ENCODE measurements at regions not wholly inside any gene's neighbourhood (a gene's known extent, or its start where the extent isn't known, plus 50 kb on each side); places are given as distances from the start of the nearest gene placed in this dataset.

- H3K4me3 ChIP-seq (ENCODE audit: low read depth, low read length) = no peak overlapping the region
- TF ChIP-seq CTCF (IDR thresholded peaks at IDR 0.05; ENCODE audit: insufficient read depth, low read depth, low read length, missing control alignments) = no peak
- DNase-seq (ENCODE audit: low read depth) = no peak
Measured at GRCh38 chr12:41983856-41984255, 160.8 kb downstream of the GXYLT1 start.

- no peak for DNase-seq (ENCODE audit: low read depth)
- TF ChIP-seq CTCF (IDR thresholded peaks at IDR 0.05; ENCODE audit: insufficient read depth, low read depth, low read length, missing control alignments) = no peak
- no peak overlapping the region for H3K4me3 ChIP-seq (ENCODE audit: low read depth, low read length)
Measured at GRCh38 chr12:41983394-41983793, 161.3 kb downstream of the GXYLT1 start.

- DNase-seq (ENCODE audit: low read depth) = no peak
- no peak for TF ChIP-seq CTCF (IDR thresholded peaks at IDR 0.05; ENCODE audit: insufficient read depth, low read depth, low read length, missing control alignments)
- no peak overlapping the region for H3K4me3 ChIP-seq (ENCODE audit: low read depth, low read length)
Measured at GRCh38 chr12:41981758-41982157, 162.9 kb downstream of the GXYLT1 start.

- no peak for DNase-seq (ENCODE audit: low read depth)
- no peak for TF ChIP-seq CTCF (IDR thresholded peaks at IDR 0.05; ENCODE audit: insufficient read depth, low read depth, low read length, missing control alignments)
- no peak overlapping the region for H3K4me3 ChIP-seq (ENCODE audit: low read depth, low read length)
Measured at GRCh38 chr12:41981013-41981412, 163.7 kb downstream of the GXYLT1 start.

GRCh38 chr12:41980390-41980789 lies 164.3 kb downstream of the GXYLT1 start:
- no peak for TF ChIP-seq CTCF (IDR thresholded peaks at IDR 0.05; ENCODE audit: insufficient read depth, low read depth, low read length, missing control alignments)
- H3K4me3 ChIP-seq (ENCODE audit: low read depth, low read length) = no peak overlapping the region
- DNase-seq (ENCODE audit: low read depth) = no peak

GRCh38 chr12:41979574-41979973 lies 165.1 kb downstream of the GXYLT1 start:
- no peak overlapping the region for H3K4me3 ChIP-seq (ENCODE audit: low read depth, low read length)
- DNase-seq (ENCODE audit: low read depth) = no peak
- no peak for TF ChIP-seq CTCF (IDR thresholded peaks at IDR 0.05; ENCODE audit: insufficient read depth, low read depth, low read length, missing control alignments)

- no peak overlapping the region for H3K4me3 ChIP-seq (ENCODE audit: low read depth, low read length)
- TF ChIP-seq CTCF (IDR thresholded peaks at IDR 0.05; ENCODE audit: insufficient read depth, low read depth, low read length, missing control alignments) = no peak
- DNase-seq (ENCODE audit: low read depth) = no peak
Measured at GRCh38 chr12:41972598-41972997, 172.1 kb downstream of the GXYLT1 start.
